ENCODE measurements at regions not wholly inside any gene's neighbourhood (a gene's known extent, or its start where the extent isn't known, plus 50 kb on each side); places are given as distances from the start of the nearest gene placed in this dataset.

GRCh38 chr12:63090716-63091115, 60.3 kb downstream of the AVPR1A start:
- no peaks in the 10 kb centered on the region for H3K9me3 ChIP-seq
- TF ChIP-seq POLR2A (IDR thresholded peaks at IDR 0.05), result no peak
- TF ChIP-seq CTCF (IDR thresholded peaks at IDR 0.05), result no peak
- DNase-seq (ENCODE audit: low spot score), result no peak
- H3K4me3 ChIP-seq, result no peak overlapping the region
- 86% methylated on average over 6 of the region's 6 CpGs for WGBS
- no peak overlapping the region for H3K27ac ChIP-seq
- H3K27me3 ChIP-seq (replicated peaks; ENCODE audit: insufficient read depth), result no peaks in the 10 kb centered on the region
- H3K36me3 ChIP-seq, result no peaks in the 10 kb centered on the region
- H3K4me1 ChIP-seq (replicated peaks), result no peaks in the 10 kb centered on the region
- intact Hi-C loops (cut with DNase I), result no loop called here

GRCh38 chr12:63086149-63086915, 64.7 kb downstream of the AVPR1A start:
- intact Hi-C loops (cut with DNase I), result no loop called here
- H3K4me1 ChIP-seq (replicated peaks), result no peaks in the 10 kb centered on the region
- 81% methylated on average over 7 of the region's 7 CpGs for WGBS
- no peak overlapping the region for H3K27ac ChIP-seq
- no peak for DNase-seq (ENCODE audit: low spot score)
- H3K36me3 ChIP-seq, result no peaks in the 10 kb centered on the region
- no peaks in the 10 kb centered on the region for H3K27me3 ChIP-seq (replicated peaks; ENCODE audit: insufficient read depth)
- no peak for TF ChIP-seq POLR2AphosphoS5 (IDR thresholded peaks at IDR 0.05)
- no peak for TF ChIP-seq CTCF (IDR thresholded peaks at IDR 0.05)
- TF ChIP-seq POLR2A (IDR thresholded peaks at IDR 0.05), result no peak
- H3K4me3 ChIP-seq, result no peak overlapping the region
- H3K9me3 ChIP-seq, result no peaks in the 10 kb centered on the region

GRCh38 chr12:63085120-63085519, 65.9 kb downstream of the AVPR1A start:
- no peak for TF ChIP-seq POLR2A (IDR thresholded peaks at IDR 0.05)
- no peak for TF ChIP-seq CTCF (IDR thresholded peaks at IDR 0.05)
- no peak for TF ChIP-seq POLR2AphosphoS5 (IDR thresholded peaks at IDR 0.05)
- DNase-seq (ENCODE audit: low spot score), result no peak
- Histone ChIP-seq H3K4me3 (no peak overlapping the region), H3K27me3 (replicated peaks; ENCODE audit: insufficient read depth) (no peaks in the 10 kb centered on the region), H3K27ac (no peak overlapping the region), H3K9me3 (no peaks in the 10 kb centered on the region), H3K36me3 (no peaks in the 10 kb centered on the region), H3K4me1 (replicated peaks) (no peaks in the 10 kb centered on the region)
- WGBS, result 75% methylated on average over 4 of the region's 4 CpGs
- intact Hi-C loops (cut with DNase I), result no loop called here

- 92% methylated on average over 1 of the region's 1 CpG for WGBS
- no peak for DNase-seq (ENCODE audit: low spot score)
- TF ChIP-seq POLR2AphosphoS5 (IDR thresholded peaks at IDR 0.05) (no peak), CTCF (IDR thresholded peaks at IDR 0.05) (no peak), POLR2A (IDR thresholded peaks at IDR 0.05) (no peak)
- H3K36me3 ChIP-seq, result no peaks in the 10 kb centered on the region
- H3K4me3 ChIP-seq, result no peak overlapping the region
- intact Hi-C loops (cut with DNase I), result no loop called here
- no peaks in the 10 kb centered on the region for H3K27me3 ChIP-seq (replicated peaks; ENCODE audit: insufficient read depth)
- no peaks in the 10 kb centered on the region for H3K4me1 ChIP-seq (replicated peaks)
- no peak overlapping the region for H3K27ac ChIP-seq
- H3K9me3 ChIP-seq, result no peaks in the 10 kb centered on the region
These were observed 66.5 kb downstream of the AVPR1A start for GRCh38 chr12:63084501-63084900.

GRCh38 chr12:63083046-63083445, 68.0 kb downstream of the AVPR1A start:
- 47% methylated on average over 2 of the region's 2 CpGs for WGBS
- H3K27me3 ChIP-seq (replicated peaks; ENCODE audit: insufficient read depth), result no peaks in the 10 kb centered on the region
- intact Hi-C loops (cut with DNase I), result no loop called here
- H3K36me3 ChIP-seq, result no peaks in the 10 kb centered on the region
- DNase-seq (ENCODE audit: low spot score), result no peak
- H3K27ac ChIP-seq, result no peak overlapping the region
- H3K4me1 ChIP-seq (replicated peaks), result no peaks in the 10 kb centered on the region
- TF ChIP-seq CTCF (IDR thresholded peaks at IDR 0.05) (no peak), POLR2AphosphoS5 (IDR thresholded peaks at IDR 0.05) (no peak), POLR2A (IDR thresholded peaks at IDR 0.05) (no peak)
- no peak overlapping the region for H3K4me3 ChIP-seq
- no peaks in the 10 kb centered on the region for H3K9me3 ChIP-seq
